CD4-positive, alpha-beta T cell treated with Interleukin-15 for 4 hours (primary cell): ENCODE measurements at regions not wholly inside any gene's neighbourhood (a gene's known extent, or its start where the extent isn't known, plus 50 kb on each side); places are given as distances from the start of the nearest gene placed in this dataset.

ENCODE experiments used
- DNase-seq: peaks from one replicate; pipeline ENCODE4 v3.0.0-alpha.2; 2020; ENCODE audit warnings: low spot score

GRCh38 chr2:120881981-120882788, 146.5 kb downstream of the GLI2 start:
- no peak for DNase-seq

- DNase-seq: no peak
Observed at GRCh38 chr2:120883607-120884440, 148.2 kb downstream of the GLI2 start.

GRCh38 chr2:120884472-120885290, 149.0 kb downstream of the GLI2 start:
- no peak for DNase-seq

GRCh38 chr2:120885321-120885720, 149.7 kb downstream of the GLI2 start:
- DNase-seq: no peak

- DNase-seq: no peak
Observed at GRCh38 chr2:120885749-120886148, 150.1 kb downstream of the GLI2 start.

- no peak for DNase-seq
Observed at GRCh38 chr2:120886534-120887319, 151.1 kb downstream of the GLI2 start.

- no peak for DNase-seq
Observed at GRCh38 chr2:120887320-120887697, 151.6 kb downstream of the GLI2 start.

GRCh38 chr2:120887741-120888231, 152.1 kb downstream of the GLI2 start:
- no peak for DNase-seq

GRCh38 chr2:120888851-120889250, 153.2 kb downstream of the GLI2 start:
- DNase-seq: no peak

- DNase-seq: no peak
Observed at GRCh38 chr2:120889936-120890335, 154.3 kb downstream of the GLI2 start.

- no peak for DNase-seq
Observed at GRCh38 chr2:120890566-120891360, 155.1 kb downstream of the GLI2 start.

- no peak for DNase-seq
Observed at GRCh38 chr2:120892271-120892966, 156.8 kb downstream of the GLI2 start.

- no peak for DNase-seq
Observed at GRCh38 chr2:120892967-120893667, 157.4 kb downstream of the GLI2 start.

- no peak for DNase-seq
Observed at GRCh38 chr2:120893811-120894584, 158.3 kb downstream of the GLI2 start.

- DNase-seq: no peak
Observed at GRCh38 chr2:120894966-120895365, 159.3 kb downstream of the GLI2 start.

- no peak for DNase-seq
Observed at GRCh38 chr2:120896126-120896525, 160.5 kb downstream of the GLI2 start.

GRCh38 chr2:120896901-120897300, 161.2 kb downstream of the GLI2 start:
- DNase-seq: no peak

- no peak for DNase-seq
Observed at GRCh38 chr2:120897399-120897798, 161.7 kb downstream of the GLI2 start.

- no peak for DNase-seq
Observed at GRCh38 chr2:120898496-120898895, 162.8 kb downstream of the GLI2 start.
